ENCODE measurements at regions not wholly inside any gene's neighbourhood (a gene's known extent, or its start where the extent isn't known, plus 50 kb on each side); places are given as distances from the start of the nearest gene placed in this dataset.

DNA sequence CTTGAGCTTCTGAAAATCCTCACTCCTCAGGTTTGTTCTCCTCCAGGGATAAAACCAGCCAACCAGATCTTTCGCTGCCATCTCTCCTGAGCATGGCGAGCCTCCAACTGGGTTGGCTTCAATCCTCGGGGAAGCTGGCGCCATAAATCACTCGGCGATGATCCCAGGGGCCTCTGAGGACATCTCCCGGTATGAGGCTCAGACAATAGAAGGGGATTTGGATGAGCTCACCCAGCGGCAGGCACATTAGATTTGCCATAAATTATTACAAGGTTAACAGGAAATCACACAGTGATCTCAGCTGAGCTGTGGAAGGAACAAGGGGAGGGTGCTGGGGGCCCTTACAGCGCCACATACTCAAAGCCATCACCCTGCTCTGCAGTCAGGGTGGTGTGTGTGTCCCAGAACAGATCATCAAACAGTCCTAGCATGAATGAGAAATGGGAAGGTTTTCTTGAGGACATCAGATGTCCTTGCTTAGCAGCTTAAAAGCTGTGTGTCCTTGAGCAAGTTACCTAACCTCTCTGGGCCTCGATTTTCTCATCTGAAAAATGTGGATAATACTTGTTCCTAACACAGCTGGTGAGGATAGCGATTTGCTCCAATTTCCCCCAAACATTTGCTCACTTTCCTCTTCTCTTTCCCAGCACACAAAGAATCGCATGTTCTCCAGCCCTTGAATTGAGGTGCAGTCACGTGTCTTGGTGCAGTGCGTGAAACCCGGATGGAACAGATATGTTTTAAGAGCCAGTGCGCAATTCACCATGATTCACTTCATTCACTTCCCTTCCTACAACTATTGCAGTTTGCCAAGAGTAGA, 142.8 kb downstream of the SCARB1 start:
- peaks cover 9% of the 10 kb centered on the region for H3K9me3 ChIP-seq (ENCODE audit: severe bottlenecking)
- TF ChIP-seq, protein P1, sequence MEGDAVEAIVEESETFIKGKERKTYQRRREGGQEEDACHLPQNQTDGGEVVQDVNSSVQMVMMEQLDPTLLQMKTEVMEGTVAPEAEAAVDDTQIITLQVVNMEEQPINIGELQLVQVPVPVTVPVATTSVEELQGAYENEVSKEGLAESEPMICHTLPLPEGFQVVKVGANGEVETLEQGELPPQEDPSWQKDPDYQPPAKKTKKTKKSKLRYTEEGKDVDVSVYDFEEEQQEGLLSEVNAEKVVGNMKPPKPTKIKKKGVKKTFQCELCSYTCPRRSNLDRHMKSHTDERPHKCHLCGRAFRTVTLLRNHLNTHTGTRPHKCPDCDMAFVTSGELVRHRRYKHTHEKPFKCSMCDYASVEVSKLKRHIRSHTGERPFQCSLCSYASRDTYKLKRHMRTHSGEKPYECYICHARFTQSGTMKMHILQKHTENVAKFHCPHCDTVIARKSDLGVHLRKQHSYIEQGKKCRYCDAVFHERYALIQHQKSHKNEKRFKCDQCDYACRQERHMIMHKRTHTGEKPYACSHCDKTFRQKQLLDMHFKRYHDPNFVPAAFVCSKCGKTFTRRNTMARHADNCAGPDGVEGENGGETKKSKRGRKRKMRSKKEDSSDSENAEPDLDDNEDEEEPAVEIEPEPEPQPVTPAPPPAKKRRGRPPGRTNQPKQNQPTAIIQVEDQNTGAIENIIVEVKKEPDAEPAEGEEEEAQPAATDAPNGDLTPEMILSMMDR (IDR thresholded peaks at IDR 0.05; ENCODE audit: low read depth, low read length) = no peak
- peak overlapping the region; percentile 94 for H3K27ac ChIP-seq
- H3K4me3 ChIP-seq (ENCODE audit: low read depth, low read length) = no peak overlapping the region
- no peaks in the 10 kb centered on the region for H3K27me3 ChIP-seq (ENCODE audit: insufficient read depth, low read depth, severe bottlenecking)
- no peaks in the 10 kb centered on the region for H3K36me3 ChIP-seq
- peak; percentile 98 for DNase-seq

DNA sequence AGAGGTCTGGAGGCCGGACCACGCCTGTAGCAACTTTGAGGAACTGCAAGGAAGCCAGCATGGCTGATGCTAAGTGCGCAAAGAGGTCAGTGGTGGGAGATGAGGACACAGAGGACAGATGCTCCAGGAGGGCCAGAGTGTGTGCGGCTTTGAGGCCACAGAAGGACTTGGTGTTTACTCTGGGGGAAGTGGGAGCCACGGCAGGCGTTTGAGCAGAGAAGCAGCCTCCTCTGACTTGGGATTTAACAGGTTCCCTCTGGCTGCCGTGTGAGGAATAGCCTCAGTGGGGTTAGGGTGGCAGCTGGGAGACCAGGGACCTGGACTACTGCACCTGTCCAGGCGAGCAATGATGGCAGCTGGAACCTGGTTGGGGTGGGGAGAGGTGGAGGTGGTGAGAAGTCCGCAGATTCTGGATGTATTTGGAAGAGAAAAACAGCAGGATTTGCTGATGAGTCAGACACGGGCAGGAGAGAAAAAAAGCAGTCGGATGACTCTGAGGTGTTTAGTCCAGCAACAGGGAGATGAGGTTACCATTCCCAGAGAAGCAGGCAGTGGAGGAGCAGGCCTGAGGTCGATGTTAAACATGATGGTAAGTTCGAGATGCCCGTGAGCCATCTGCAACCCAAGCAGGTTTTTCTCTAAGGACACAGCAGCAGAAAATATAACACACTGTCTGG, 143.5 kb downstream of the SCARB1 start:
- H3K4me3 ChIP-seq (ENCODE audit: low read depth, low read length) = no peak overlapping the region
- DNase-seq = peak; percentile 83
- TF ChIP-seq, protein P1 (IDR thresholded peaks at IDR 0.05; ENCODE audit: low read depth, low read length) = peak; percentile 73
- peak overlapping the region; percentile 94 for H3K27ac ChIP-seq
- peaks cover 9% of the 10 kb centered on the region for H3K9me3 ChIP-seq (ENCODE audit: severe bottlenecking)
- no peaks in the 10 kb centered on the region for H3K36me3 ChIP-seq
- H3K27me3 ChIP-seq (ENCODE audit: insufficient read depth, low read depth, severe bottlenecking) = no peaks in the 10 kb centered on the region

DNA sequence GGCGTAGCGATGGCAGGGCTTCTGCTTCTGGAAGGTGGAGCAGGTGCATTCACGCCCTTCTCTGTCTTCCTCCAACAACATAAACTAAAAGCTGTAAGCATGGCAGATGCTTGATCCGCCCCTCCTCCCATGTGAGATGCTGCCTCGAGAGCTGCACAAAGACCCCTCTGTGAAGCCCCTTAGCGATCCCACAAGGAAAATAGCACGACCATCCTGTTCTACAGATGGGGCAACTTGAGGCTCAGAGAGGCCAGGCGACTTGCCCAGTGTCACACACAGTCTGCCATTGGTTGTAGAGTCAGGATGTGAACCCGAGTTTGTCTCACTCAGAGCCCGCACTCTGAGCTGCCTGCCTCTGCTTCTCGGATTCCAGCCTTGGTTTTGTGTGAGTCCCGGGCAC, 144.4 kb downstream of the SCARB1 start:
- no peak overlapping the region for H3K4me3 ChIP-seq (ENCODE audit: low read depth, low read length)
- H3K27ac ChIP-seq = peak overlapping the region; percentile 94
- no peak for DNase-seq
- TF ChIP-seq, protein P1 (IDR thresholded peaks at IDR 0.05; ENCODE audit: low read depth, low read length) = no peak
- no peaks in the 10 kb centered on the region for H3K36me3 ChIP-seq
- H3K27me3 ChIP-seq (ENCODE audit: insufficient read depth, low read depth, severe bottlenecking) = no peaks in the 10 kb centered on the region
- peaks cover 9% of the 10 kb centered on the region for H3K9me3 ChIP-seq (ENCODE audit: severe bottlenecking)

GRCh38 chr12:124718458-124718857, 145.2 kb downstream of the SCARB1 start:
- no peak for DNase-seq
- Histone ChIP-seq H3K27me3 (ENCODE audit: insufficient read depth, low read depth, severe bottlenecking) (no peaks in the 10 kb centered on the region), H3K27ac (peak overlapping the region; percentile 41), H3K36me3 (no peaks in the 10 kb centered on the region), H3K9me3 (ENCODE audit: severe bottlenecking) (peaks cover 9% of the 10 kb centered on the region), H3K4me3 (ENCODE audit: low read depth, low read length) (no peak overlapping the region)
- TF ChIP-seq, protein P1 (IDR thresholded peaks at IDR 0.05; ENCODE audit: low read depth, low read length) = no peak

- no peak overlapping the region for H3K4me3 ChIP-seq (ENCODE audit: low read depth, low read length)
Measured at GRCh38 chr12:124718036-124718435, 145.6 kb downstream of the SCARB1 start.

More at GRCh38 chr12:124718036-124718435, 145.6 kb downstream of the SCARB1 start:
- peaks cover 8% of the 10 kb centered on the region for H3K9me3 ChIP-seq (ENCODE audit: severe bottlenecking)
- H3K27me3 ChIP-seq (ENCODE audit: insufficient read depth, low read depth, severe bottlenecking) = no peaks in the 10 kb centered on the region
- peak overlapping the region; percentile 41 for H3K27ac ChIP-seq
- no peak for DNase-seq
- TF ChIP-seq, protein P1 (IDR thresholded peaks at IDR 0.05; ENCODE audit: low read depth, low read length) = no peak
- no peaks in the 10 kb centered on the region for H3K36me3 ChIP-seq

Measured in WERI-Rb-1 (cell line).